GM19328 (cell line): ENCODE measurements at regions not wholly inside any gene's neighbourhood (a gene's known extent, or its start where the extent isn't known, plus 50 kb on each side); places are given as distances from the start of the nearest gene placed in this dataset.
"Not testable (repeated sequence)": the region's sequence is repeated elsewhere in the genome, so short reads cannot be mapped to it uniquely, and the experiment has no call there.

Experiments
- ATAC-seq: cut with Tn5 transposase; IDR thresholded peaks from one replicate; pipeline ENCODE4 v1.9.1; 2021; ENCODE audit warnings: mild to moderate bottlenecking, moderate library complexity; ENCODE audit not compliant: unreplicated experiment

DNA sequence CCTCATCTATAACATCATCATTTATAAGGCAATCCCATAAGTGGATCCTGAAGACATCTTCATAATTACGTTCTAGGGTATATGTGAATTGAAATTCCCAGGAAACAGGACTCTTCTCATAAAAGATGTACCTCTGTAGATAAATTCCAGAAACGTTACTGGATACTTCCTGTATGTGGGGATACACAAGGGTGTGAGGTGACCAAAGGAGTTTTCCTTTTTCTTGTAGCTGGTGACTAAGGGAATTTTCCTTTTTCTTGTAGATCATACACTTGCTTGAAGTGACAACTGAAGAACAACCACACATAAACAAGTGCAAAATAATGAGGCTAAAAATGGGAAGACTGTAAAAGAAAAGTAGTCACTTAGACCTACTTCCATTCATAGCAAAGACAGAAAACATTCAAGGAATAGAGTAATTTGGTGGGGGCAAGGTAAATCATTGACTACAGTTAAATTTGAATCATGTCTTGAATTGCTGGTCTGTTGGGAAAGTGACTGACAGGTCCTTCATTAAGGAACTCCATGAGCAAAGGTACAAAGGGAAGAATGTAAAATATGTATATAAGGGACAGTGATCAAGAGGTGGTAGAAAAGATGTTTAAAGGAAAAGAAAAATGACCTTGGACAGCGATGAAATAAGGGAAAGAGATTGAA is 53.2 kb upstream of the UBE2E3 start:
- no peak for ATAC-seq

DNA sequence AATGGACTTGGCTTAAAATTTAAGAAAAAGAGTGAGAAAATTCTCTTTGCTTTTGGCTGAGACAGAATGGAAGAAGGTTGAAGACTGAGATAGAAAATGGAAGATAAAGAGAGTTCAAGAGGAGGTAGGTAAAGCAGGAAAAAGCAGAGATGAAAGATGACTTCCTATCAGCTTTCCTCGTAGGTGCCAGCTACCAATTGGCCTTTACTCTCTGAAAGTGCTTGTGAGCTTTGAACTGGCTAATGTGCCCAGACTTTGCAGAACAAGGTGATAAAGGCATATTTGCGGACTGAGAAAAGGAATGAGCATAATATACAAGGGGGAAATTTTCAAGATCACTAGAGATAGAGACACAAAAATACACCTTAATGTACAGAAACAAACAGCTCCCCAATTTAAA is 54.7 kb upstream of the UBE2E3 start:
- no peak for ATAC-seq

DNA sequence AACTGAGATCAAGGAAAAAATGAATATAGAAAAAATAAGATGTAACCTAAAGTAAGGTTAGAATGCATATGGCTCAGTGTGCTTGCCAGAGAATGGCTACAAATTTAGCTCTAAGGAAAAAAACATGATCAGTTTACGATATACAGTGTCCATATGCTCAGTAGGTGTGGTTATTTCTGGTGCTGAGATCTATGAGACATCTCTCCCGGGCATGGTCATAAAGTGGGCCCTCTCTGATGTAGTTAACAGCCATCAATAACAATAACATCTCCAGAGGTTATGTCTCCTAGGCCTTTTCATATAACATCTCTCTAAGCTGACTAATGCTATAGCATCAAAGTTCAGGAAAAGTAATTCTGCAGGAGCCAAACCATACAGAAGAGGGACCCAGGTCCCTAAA is 56.3 kb upstream of the UBE2E3 start:
- ATAC-seq, result no peak

DNA sequence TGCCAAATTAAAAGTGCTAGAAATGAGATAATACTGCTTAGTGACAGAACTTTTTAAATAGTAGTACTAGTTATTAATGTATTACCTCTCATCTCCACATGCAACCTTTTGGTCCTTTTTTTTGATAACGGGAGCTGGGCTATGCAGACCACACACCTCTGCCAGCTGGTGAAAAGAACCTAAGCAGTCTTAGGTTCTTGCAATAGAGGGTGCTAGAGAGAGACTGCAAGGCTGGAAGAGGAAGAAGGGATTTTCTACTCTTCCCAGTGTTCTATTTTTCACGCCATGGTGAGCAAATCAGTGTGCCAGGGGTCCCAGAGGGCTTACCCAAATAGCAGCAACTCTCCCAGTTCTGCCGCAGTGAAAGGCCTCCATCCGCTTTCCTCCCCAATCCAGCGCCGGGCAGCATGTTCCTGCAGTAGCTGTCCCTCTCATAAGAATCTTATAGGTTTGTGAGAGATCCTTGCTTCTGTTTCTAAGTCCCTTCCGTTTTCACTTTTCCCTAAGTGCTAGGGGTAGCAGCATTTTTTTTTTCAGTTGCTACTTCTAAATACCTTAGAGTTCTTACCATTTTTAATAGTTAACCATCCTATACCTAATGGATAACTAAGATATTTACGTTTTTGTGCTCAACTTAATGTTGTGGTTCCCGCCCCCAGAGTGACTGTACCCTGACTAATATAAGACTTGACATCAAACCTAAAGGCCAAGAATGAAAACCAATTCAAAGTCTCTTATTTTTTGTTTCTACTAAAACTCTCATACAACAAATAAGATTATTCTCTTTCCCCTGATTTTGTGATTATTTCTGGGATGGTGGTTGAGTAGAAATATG is 69.4 kb upstream of the UBE2E3 start:
- no peak for ATAC-seq

DNA sequence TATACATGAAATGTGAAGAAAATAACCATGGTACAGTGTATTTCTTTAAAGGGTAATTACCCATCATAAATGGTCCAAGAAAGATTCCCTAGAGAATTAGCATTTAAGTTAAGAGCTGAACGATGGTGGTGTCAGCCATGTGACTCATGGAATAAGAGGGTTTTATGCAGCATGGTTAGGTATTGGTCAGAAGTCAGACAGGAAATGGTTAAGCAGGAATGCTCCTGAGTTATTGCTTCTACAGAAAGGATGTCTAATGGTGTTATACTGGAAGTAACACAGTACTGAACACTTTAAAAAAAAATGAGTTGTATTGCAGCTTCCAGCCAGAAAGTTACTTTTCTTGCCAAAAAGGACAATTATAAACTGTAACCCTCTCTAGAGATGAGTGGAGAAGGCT is 72.7 kb upstream of the UBE2E3 start:
- no peak for ATAC-seq

DNA sequence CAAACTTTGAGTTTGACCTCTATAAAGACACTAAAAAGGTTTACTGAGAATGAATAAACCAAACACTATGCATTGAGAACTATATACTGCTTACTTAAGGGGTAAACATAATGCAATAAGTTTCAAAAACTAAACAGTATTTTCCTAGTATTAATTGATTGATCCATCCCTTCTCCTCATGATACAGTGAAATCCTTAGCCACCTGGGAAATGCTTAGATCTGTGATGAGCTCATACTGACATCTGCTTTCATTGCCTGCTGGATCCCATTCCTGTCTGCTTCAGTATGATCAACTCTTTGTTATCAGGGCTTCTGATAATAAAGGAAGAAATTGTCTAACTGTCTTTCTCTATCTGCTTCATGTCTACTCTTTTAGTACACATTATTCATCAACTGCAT is 74.9 kb upstream of the UBE2E3 start:
- ATAC-seq, result no peak

DNA sequence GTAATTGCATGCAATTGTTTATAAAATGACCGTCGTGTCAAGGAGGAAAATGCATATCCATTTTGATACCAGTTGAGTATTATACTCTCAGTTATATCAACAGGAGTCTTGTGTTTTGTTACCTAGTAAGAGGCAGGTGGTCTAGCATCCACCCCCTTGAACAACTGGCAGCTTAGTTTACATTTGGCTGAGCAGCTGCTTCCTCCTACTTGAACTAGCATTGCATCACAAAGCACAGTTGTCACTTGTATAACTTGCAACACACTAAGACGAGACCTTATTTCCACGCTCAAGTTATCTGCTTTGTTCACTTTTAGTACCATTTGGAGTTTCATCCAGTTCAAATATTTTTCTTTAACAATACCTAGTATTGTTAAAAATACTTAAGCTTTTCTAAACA is 75.4 kb upstream of the UBE2E3 start:
- no peak for ATAC-seq

DNA sequence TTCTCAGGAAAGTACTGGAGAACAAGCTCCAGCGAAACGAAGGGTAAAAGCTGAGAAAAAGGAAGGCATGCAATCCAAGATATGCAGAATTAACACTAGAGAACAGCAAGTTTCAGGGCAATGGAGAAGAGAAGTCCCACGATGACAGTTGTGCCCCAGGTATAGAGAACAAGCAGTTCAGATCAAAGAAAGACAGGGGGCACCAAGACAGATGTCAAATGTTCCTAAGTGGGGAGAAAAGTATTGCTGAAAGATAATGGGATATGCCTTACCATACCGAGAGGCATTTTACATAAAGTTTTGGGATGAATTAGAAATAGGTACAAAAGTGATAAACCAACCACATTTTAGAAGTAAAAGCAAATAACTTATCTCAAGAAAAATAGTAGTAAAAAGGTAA is 79.1 kb upstream of the UBE2E3 start:
- ATAC-seq, result no peak

DNA sequence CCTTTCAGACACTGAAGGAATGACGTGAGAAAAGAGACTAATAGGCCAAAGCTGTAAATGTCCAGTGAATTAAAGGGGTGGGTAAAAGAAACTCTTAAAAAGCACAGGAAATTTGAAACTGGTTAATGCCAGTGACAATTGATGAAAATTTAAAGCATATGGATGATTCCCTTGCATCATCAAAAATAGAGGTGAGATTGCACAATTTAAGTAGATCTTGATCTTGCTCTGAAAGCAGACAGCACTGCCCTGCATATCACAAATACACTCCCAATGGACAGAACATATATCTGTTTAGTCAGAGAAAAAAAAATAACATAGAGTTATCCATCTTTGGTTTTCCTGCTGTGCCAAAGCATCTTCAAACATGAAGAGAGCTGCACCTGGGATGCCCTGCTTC is 86.7 kb upstream of the UBE2E3 start:
- ATAC-seq, result no peak

DNA sequence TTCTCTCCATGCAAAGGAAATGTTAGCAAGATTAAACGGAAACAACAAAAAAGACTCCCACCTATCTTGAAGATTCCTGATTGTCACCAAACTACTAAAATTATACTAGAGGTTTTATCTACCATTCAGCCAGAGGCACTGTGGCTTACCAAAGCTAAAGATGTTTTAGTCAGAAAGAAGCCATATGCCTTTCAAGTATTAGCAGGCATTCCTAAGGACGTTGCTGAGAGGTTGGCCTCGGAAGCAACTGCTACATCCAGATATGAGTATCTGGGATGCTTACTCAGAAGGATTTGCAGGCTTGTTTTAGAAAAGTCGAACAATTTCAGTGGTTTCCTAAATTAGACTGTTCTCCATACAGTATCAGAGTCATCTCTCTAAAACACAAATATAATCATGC is 88.3 kb upstream of the UBE2E3 start:
- no peak for ATAC-seq

DNA sequence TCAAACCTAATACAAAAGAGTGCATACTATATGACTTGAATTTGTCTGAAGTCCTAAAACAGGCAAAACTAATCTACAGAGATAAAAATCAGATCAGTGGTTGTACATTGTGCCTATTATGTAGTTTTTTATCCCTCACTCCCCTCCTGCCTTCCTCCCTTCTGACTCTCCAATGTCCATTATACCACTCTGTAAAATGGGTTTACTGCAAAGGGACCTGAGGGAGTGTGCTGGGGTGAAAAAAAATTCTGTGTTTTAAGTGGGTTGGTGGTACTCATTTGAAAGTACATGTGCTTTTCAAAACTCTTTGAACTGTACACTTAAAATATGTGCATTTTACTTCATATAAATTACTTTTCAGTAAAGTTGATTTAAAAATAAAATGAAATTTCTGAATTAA is 89.0 kb upstream of the UBE2E3 start:
- no peak for ATAC-seq

DNA sequence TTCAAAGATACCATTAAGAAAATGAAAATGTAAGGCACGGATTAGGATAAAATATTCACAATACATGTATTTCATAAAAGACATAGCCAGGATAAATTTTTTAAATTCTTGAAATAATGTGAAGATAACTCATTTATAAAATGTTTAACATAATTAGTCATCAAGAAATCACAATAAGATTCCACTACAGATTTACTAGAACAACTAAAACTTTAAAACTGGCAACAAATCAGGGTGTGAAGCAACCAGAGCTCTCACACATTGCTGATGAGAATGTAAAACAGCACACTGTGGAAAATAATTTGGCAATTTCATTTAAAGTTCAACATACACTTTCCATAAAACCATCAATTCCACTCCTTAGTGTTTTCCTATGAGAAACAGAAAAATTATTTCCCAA is 89.6 kb upstream of the UBE2E3 start:
- no peak for ATAC-seq

DNA sequence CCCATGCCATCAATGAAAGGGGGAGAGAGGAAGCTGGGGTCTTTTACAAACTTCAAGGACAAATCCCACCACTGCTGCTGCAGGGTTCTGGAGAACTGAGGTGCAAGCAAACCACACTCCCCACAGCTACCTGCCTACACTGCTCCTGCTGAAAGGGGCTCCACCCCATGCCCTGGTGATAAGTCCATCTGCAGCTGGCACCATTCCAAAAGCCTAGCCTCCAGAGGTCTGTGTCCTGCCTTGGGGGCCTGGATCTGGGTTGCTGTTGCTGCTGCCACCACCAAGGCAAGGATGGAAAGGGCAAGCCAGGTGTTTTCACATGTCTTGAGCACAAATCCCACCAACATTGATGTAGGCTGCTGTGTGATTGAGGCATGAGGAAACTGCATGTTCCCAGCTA is 97.4 kb upstream of the UBE2E3 start:
- no peak for ATAC-seq

DNA sequence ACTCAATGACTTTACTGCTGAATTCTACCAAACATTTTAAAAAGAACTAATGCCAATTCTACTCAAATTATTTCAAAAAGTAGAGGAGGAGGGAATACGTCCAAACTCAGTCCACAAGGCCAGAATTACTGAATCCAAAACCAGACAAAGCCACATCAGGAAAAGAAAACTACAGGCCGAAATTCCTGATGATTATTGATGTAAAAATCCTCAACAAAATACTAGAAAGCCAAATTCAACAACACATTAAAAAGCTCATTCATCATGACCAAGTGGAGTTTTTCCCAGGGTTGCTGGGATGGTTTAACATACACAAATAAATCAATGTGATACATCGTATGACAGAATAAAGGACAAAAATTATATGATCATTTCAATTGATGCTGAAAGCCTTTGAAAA is 103.9 kb upstream of the UBE2E3 start:
- no peak for ATAC-seq

DNA sequence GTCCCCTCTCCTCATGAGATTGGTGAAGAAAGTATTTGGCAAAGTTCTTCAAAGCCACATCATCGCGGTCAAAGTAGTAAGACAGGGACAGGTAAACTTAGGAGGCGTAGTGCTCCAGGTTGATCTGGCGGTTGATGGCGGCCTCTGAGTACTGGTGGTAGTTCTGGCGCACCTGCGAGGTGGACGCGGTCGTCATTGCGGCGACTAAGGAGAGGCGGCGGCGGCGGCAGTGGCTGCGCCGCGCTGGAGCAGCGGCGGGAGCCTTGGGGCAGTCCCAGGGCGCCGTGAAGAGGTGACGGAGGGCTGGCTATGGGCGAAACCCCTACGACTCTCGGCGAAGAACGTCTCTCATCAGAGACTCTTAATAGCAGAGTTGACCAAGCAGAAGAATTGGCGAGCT is 107.2 kb upstream of the UBE2E3 start:
- no peak for ATAC-seq

DNA sequence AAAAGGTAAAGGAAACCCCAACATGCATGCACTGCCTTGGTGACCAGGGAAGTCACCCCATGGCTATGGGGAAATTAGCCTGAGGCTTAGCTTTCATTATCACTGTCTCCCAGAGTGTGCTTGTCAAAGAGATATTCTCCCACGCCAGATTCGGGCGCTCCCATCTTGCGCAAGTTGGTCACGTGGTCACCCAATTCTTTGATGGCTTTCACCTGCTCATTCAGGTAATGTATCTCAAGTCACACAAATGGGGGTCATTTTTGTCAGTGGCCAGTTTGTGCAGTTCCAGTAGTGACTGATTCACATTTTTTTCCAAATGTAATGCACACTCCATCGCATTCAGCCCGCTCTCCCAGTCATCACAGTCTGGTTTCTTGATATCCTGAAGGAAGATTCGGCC is 107.6 kb upstream of the UBE2E3 start:
- ATAC-seq, result not testable (repeated sequence)

DNA sequence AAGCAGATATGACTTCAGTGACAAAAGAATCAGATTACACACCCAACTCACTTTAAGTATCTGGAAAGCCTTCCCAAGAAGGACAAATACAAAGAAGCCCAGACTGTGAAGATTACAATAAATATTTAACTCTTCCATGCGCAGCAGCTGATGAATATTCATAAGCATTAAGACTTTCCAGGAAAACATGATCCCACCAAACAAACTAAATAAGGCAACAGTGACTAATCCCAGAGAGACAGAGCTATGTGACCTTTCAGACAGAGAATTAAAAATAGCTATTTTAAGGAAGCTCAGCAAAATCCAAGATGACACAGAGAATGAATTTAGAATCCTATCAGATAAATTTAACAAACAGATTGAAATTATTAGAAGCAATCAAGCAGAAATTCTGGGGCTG is 108.2 kb upstream of the UBE2E3 start:
- no peak for ATAC-seq

DNA sequence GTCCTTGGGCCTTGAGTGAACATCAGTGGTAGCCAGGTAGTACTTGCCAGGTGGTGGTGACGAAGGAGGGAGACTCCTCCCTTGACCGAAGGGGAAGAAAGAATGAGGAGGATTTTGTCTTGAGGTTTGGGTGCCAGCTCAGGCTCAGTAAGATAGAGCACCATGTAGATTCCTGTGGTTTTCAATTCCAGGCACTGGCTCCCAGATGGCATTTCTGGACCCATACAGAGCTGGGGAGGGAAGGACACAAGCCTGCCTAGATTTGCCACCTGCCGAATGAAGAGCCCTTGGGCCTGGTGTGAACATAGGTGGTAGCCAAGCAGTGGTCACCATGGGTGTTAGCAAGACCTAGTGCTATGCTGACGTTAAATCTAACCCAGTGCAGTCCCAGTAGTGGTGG is 108.8 kb upstream of the UBE2E3 start:
- ATAC-seq, result no peak

DNA sequence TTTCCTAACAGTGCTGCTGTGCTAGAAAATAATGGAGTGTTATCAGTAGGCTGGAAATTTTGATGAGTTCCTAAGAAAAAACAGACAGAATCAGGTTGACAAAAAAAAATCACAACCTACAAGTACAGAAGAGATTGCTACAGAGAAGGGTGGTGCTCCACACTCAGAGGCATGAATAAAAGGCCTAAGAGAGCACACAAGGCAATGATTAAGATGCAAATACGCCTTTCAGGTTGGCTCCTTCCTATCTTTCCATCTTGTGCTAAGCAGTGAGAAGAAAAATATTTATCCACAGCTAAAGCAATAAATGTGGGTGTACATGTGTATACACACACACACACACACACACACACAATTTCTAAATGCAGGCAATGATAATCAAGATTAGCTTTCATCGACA is 130.6 kb upstream of the UBE2E3 start:
- ATAC-seq, result no peak

DNA sequence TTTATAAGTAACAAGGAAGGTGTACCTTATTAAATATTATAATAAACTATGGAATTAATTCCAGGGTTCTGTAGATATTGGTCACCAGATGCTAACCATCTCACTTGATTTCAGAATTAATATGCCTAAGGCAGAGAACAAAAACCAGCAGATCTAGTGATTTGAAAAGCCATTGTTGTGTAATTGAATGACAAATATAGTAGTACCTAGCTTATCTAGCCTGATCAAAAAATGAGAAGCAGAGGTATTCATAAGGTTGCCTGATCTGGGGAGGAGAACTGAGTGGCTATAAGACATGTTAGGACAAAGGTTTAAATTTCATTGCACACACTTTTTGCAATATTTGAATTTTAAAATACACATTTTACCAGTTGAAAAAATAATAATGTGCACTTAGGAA is 132.0 kb upstream of the UBE2E3 start:
- ATAC-seq, result no peak

DNA sequence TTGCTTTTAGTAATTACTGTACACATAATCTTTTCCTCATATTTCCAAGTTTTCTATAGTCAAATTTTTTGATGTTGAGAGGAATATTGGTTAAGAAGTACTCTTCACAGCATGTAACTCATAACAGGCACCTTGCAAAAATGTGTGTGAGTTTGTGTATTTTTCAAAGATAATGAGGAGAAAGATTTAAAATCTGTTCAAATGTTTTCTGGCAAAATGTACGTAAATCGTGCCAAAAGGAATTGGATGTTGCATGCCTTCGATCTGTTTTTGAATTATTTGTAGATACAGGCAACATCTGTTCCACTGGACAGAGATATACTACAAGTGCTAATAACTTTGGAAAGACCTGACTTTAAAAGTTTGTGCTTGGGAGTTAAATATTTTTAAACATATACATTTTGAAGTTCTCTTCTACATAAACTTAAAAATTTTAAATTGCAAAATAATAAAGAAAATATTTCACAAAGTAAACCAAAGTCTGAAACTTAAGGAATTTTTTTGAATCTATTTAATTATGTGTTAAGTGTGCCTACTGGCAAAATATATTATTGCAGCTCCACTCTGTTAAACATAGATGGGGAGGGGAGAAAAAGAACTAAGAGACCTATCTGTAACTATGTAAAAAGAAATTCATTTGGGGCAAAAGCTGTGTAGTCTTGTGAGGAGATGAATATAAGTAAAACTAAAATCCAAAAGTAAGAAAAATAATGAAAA is 133.5 kb upstream of the UBE2E3 start:
- ATAC-seq, result no peak

DNA sequence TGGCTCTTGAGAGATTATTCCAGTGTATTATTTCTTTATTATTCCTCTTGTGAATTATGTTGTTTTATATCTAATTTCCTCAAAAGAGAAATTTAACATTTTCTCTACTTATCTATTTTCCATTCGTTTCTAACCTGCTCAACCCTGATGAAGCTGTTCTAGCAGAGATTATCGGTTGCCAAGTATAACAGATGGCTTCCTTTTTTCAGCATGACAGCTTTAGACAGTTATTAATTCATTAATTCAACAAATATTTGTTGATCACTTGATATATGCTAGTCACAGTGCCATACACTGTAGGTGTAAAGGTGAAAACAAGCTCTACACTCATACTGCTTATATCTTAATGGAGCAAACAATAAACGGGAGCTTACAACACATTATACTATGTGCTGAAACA is 137.9 kb upstream of the UBE2E3 start:
- ATAC-seq, result no peak
